Ovary (tissue), 3 donors: ENCODE measurements at regions not wholly inside any gene's neighbourhood (a gene's known extent, or its start where the extent isn't known, plus 50 kb on each side); places are given as distances from the start of the nearest gene placed in this dataset.

Source experiments
- EP300 ChIP-seq: sonication (generic); formaldehyde crosslinking; IDR thresholded peaks from one replicate; pipeline ENCODE4 v1.6.1; 2017; ENCODE audit warnings: antibody characterized with exemption
- TF ChIP-seq, protein P1 (sequence below), 3 donors: fragments of 450-650 bp in 2 of 3; fragments of 200-600 bp in 1 of 3; IDR thresholded peaks; one replicate each; pipeline versions ENCODE4 v1.5.1 to v1.8.0; 2016 to 2022; ENCODE audit warnings: antibody characterized with exemption in 3 of 3, mild to moderate bottlenecking in 1 of 3
- donor health status: DM: no; HTN: no; CAD: no.

DNA sequence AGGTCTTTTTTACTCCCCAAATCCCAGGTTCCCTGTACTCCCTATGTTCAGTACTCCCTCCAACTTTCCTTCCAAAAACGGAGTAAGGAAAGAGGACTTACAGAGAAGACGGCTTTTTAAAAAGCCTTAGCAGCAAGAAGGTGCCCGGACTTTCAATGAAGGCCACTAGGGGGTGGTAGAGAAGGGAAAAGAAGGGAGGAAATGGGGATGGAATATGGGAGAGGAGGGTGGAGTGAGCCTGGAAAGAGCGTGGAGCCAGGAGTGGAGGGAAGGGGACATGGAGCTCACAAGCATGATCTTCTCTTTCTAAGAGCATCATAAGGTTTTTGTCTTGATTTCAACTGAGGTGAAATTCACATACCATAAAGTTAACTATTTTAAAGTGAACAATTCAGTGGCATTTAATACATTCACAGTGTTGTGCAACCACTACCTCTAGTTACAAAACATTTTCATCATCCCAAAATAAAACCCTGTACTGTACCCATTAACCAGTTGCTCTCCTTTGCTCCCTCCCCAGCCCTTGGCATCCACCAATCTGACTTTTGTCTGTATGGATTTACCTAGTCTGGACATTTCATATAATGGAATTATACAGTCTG, 129.9 kb downstream of the ZNF281 start:
- TF ChIP-seq EP300 = no peak
- TF ChIP-seq, protein P1, sequence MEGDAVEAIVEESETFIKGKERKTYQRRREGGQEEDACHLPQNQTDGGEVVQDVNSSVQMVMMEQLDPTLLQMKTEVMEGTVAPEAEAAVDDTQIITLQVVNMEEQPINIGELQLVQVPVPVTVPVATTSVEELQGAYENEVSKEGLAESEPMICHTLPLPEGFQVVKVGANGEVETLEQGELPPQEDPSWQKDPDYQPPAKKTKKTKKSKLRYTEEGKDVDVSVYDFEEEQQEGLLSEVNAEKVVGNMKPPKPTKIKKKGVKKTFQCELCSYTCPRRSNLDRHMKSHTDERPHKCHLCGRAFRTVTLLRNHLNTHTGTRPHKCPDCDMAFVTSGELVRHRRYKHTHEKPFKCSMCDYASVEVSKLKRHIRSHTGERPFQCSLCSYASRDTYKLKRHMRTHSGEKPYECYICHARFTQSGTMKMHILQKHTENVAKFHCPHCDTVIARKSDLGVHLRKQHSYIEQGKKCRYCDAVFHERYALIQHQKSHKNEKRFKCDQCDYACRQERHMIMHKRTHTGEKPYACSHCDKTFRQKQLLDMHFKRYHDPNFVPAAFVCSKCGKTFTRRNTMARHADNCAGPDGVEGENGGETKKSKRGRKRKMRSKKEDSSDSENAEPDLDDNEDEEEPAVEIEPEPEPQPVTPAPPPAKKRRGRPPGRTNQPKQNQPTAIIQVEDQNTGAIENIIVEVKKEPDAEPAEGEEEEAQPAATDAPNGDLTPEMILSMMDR (IDR thresholded peaks at IDR 0.05) = no peak
